HepG2 (cell line): ENCODE measurements at regions not wholly inside any gene's neighbourhood (a gene's known extent, or its start where the extent isn't known, plus 50 kb on each side); places are given as distances from the start of the nearest gene placed in this dataset.

ENCODE experiments used
- ATAC-seq: fragments of 200-7000 bp; cut with Tn5 transposase; 3 replicates; pipeline ENCODE4 v1.9.1; 2020; ENCODE audit warnings: mild to moderate bottlenecking, moderate library complexity
- BruUV-seq: library from RNA; stranded (reverse); fragments of 400-500 nt; replicated peaks from 2 replicates; lab custom pipeline; 2021; lab: Mats Ljungman, UMichigan
- CTCF ChIA-PET: fragments of 300-600 bp; formaldehyde crosslinking; extraction: SDS; loops from one replicate; lab custom pipeline; 2021; ENCODE audit warnings: low total read pairs, inconsistent platforms, low intra/inter-chr PET ratio; lab: Yijun Ruan, JAX
- POLR2A ChIA-PET: fragments of 350-600 bp; sonication (Branson Sonifier 250); formaldehyde crosslinking; loops from one replicate; lab custom pipeline; 2020; ENCODE audit warnings: antibody characterized with exemption, inconsistent platforms; lab: Yijun Ruan, JAX
- DNase-seq: peaks from one replicate; pipeline ENCODE4 v3.0.0-alpha.2; 2015; ENCODE audit warnings: low spot score
- FAIRE-seq: peaks from 3 replicates; lab custom pipeline; 2011; peaks lifted over from hg19 to GRCh38; lab: Jason Lieb, UNC
- H2AFZ ChIP-seq: one replicate; pipeline ENCODE4 v1.6.1; 2011; ENCODE audit warnings: low read length, inconsistent platforms
- H3K27ac ChIP-seq: fragments of 300-600 bp; 3 replicates; pipeline ENCODE4 v1.8.0; 2011; ENCODE audit warnings: mixed run types, mild to moderate bottlenecking, mixed read lengths, low read length, inconsistent platforms; ENCODE audit not compliant: insufficient read depth; ENCODE audit errors: extremely low read length
- H3K27me3 ChIP-seq, 2 experiments: fragments of 200-600 bp in 1 of 2; 2 replicates in 1 of 2; 3 replicates in 1 of 2; pipeline versions ENCODE4 v1.6.0 to v1.8.0; 2011; ENCODE audit warnings: low read length in 2 of 2, mild to moderate bottlenecking in 2 of 2, moderate library complexity in 2 of 2, inconsistent platforms in 1 of 2; ENCODE audit not compliant: insufficient read depth in 2 of 2, control insufficient read depth in 1 of 2
- H3K36me3 ChIP-seq, 2 experiments: fragments of 200-600 bp in 1 of 2; replicated peaks in 1 of 2; 2 replicates in 1 of 2; 3 replicates in 1 of 2; pipeline versions ENCODE4 v1.5.1 to v1.8.0; 2011; ENCODE audit warnings: low read length in 2 of 2, inconsistent platforms in 1 of 2; ENCODE audit not compliant: insufficient read depth in 2 of 2, control insufficient read depth in 1 of 2
- H3K4me1 ChIP-seq: 2 replicates; pipeline ENCODE4 v1.5.1; 2012; ENCODE audit warnings: low read length, inconsistent platforms; ENCODE audit not compliant: insufficient read depth
- H3K4me2 ChIP-seq: 2 replicates; pipeline ENCODE4 v1.6.0; 2011; ENCODE audit warnings: low read depth, low read length, inconsistent platforms
- H3K4me3 ChIP-seq, 3 experiments: fragments of 200-600 bp in 1 of 3; sonication (generic), shearing (Covaris generic) in 1 of 3; replicated peaks in 1 of 3; 2 replicates each; pipeline ENCODE4 v1.5.1; 2011 to 2016; ENCODE audit warnings: low read length in 3 of 3, inconsistent platforms in 2 of 3, low read depth in 2 of 3, mild to moderate bottlenecking in 2 of 3, control low read depth in 1 of 3, mixed read lengths in 1 of 3; ENCODE audit not compliant: insufficient read depth in 1 of 3
- H3K79me2 ChIP-seq: one replicate; pipeline ENCODE4 v1.6.1; 2011; ENCODE audit warnings: low read length, inconsistent platforms; ENCODE audit not compliant: insufficient read depth
- H3K9ac ChIP-seq: 2 replicates; pipeline ENCODE4 v1.6.0; 2011; ENCODE audit warnings: mild to moderate bottlenecking, low read depth, low read length, inconsistent platforms; ENCODE audit not compliant: insufficient read depth
- H3K9me3 ChIP-seq: 2 replicates; pipeline ENCODE4 v1.5.1; 2012; ENCODE audit warnings: mild to moderate bottlenecking, low read length
- H4K20me1 ChIP-seq: 2 replicates; pipeline ENCODE4 v1.6.0; 2011; ENCODE audit warnings: inconsistent platforms, mild to moderate bottlenecking, low read length, moderate library complexity; ENCODE audit not compliant: insufficient read depth
- FOXA1 ChIP-seq, 2 experiments: fragments of 450-650 bp in 1 of 2; sonication (generic) in 1 of 2; formaldehyde crosslinking in 1 of 2; IDR thresholded peaks; 2 replicates each; pipeline versions ENCODE4 v1.4.0 to v1.6.1; 2016 to 2020; ENCODE audit warnings: missing genetic modification reagents in 1 of 2
- HMG20A ChIP-seq: IDR thresholded peaks from 2 replicates; pipeline ENCODE4 v1.6.1; 2016; ENCODE audit warnings: borderline replicate concordance
- KLF12 ChIP-seq: sonication (generic); formaldehyde crosslinking; IDR thresholded peaks from 2 replicates; pipeline ENCODE4 v1.4.0; 2020; ENCODE audit warnings: missing genetic modification reagents, borderline replicate concordance
- KLF16 ChIP-seq, 2 experiments: sonication (generic) in 1 of 2; formaldehyde crosslinking in 1 of 2; IDR thresholded peaks; 2 replicates each; pipeline versions ENCODE4 v1.6.1 to v1.8.0; 2016 to 2023; ENCODE audit warnings: missing genetic modification reagents in 2 of 2, missing compliant biosample characterization in 1 of 2
- SRY ChIP-seq: sonication (generic); formaldehyde crosslinking; IDR thresholded peaks from 2 replicates; pipeline ENCODE4 v1.8.0; 2022; ENCODE audit warnings: mild to moderate bottlenecking, missing genetic modification reagents
- TCF7 ChIP-seq: sonication (generic); IDR thresholded peaks from 2 replicates; pipeline ENCODE4 v1.6.1; 2016; ENCODE audit warnings: antibody characterized with exemption, low read depth
- ZMAT3 ChIP-seq: sonication (generic); formaldehyde crosslinking; conservative IDR thresholded peaks from 2 replicates; pipeline ENCODE4 v1.7.0; 2021; ENCODE audit warnings: missing genetic modification reagents
- ZMYM3 ChIP-seq: sonication (generic); formaldehyde crosslinking; IDR thresholded peaks from 2 replicates; pipeline ENCODE4 v1.5.1; 2020; ENCODE audit warnings: mild to moderate bottlenecking, missing genetic modification reagents
- ZNF18 ChIP-seq: sonication (generic); formaldehyde crosslinking; IDR thresholded peaks from 2 replicates; pipeline ENCODE4 v1.8.0; 2022; ENCODE audit warnings: mild to moderate bottlenecking, missing genetic modification reagents; ENCODE audit not compliant: insufficient replicate concordance
- ZNF225 ChIP-seq: sonication (generic); formaldehyde crosslinking; IDR thresholded peaks from 2 replicates; pipeline ENCODE4 v1.4.0; 2020; ENCODE audit warnings: mild to moderate bottlenecking, missing genetic modification reagents
- ZNF792 ChIP-seq: IDR thresholded peaks from 2 replicates; pipeline ENCODE4 v1.6.1; 2016
- WGBS: methylation state at CpG from one replicate; pipeline ENCODE4 v1.1.6; 2017; ENCODE audit warnings: low lambda C conversion rate; 5-methylcytosine and 5-hydroxymethylcytosine counted together
- in situ Hi-C: cut with HindIII; loops from 2 replicates; pipeline ENCODE4 v1.10.0; 2017; ENCODE audit warnings: low pct_unique_long_range_greater_than_20kb; ENCODE audit not compliant: extremely low pct_ligation_motif_present
- intact Hi-C: fragments of 100-400 bp; cut with micrococcal nuclease; formaldehyde crosslinking; loops from one replicate; pipeline ENCODE4 v1.10.0; 2022; ENCODE audit not compliant: unreplicated experiment

DNA sequence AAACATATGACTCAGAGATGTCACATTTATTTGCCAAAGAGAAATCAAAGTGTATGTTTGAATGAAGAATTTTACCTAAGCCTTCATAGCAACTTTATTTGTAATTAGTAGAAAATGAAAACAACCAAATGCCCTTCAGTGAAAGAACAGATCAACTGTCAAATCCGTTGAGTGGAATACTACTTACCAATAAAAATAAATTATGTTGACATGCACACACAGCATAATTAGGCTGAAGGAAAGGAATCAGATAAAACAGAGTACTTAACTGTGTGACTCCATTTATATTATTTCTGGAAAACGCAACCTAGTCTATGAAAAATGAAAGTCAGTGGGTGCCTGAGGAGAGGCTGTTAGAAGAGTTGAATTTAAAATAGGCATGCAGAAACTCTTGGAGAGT is 1034.6 kb upstream of the PCDH9 start:
- Histone ChIP-seq H3K36me3 (no peaks in the 10 kb centered on the region), H3K27ac (no peak overlapping the region), H3K4me3 (no peak overlapping the region), H3K4me1 (no peaks in the 10 kb centered on the region), H3K79me2 (no peaks in the 10 kb centered on the region), H3K27me3 (no peaks in the 10 kb centered on the region), H4K20me1 (no peaks in the 10 kb centered on the region), H3K9ac (no peak overlapping the region), H3K4me2 (no peak overlapping the region), H2AFZ (no peak overlapping the region), H3K9me3 (no peaks in the 10 kb centered on the region)
- intact Hi-C loops (no loop called here), in situ Hi-C loops (no loop called here)
- no peak for FAIRE-seq
- ChIA-PET POLR2A (no interaction called here), CTCF (no interaction called here)
- ATAC-seq = no peak
- BruUV-seq = no TSS peak
- no peak for DNase-seq
- WGBS = 2% methylated on average over 2 of the region's 2 CpGs
- TF ChIP-seq TCF7 (no peak), KLF16 (CRISPR knock-in tag; IDR thresholded peaks at IDR 0.05) (no peak), FOXA1 (IDR thresholded peaks at IDR 0.05) (no peak), FOXA1 (CRISPR knock-in tag; IDR thresholded peaks at IDR 0.05) (no peak), ZMAT3 (CRISPR knock-in tag) (no peak), KLF12 (CRISPR knock-in tag) (no peak), ZNF792 (CRISPR knock-in tag) (no peak), SRY (CRISPR knock-in tag) (no peak), ZNF225 (CRISPR knock-in tag) (no peak), ZNF18 (no peak), HMG20A (CRISPR knock-in tag) (no peak), ZMYM3 (no peak)
